Cardiac fibroblast (primary cell): ENCODE measurements at regions not wholly inside any gene's neighbourhood (a gene's known extent, or its start where the extent isn't known, plus 50 kb on each side); places are given as distances from the start of the nearest gene placed in this dataset.

Source experiments
- DNase-seq, 2 donors: peaks; one replicate each; pipeline versions ENCODE4 v3.0.0 to v3.0.0-alpha.2; 2010; ENCODE audit warnings: low read depth in 2 of 2
- H3K4me3 ChIP-seq, 2 donors: replicated peaks in 1 of 2; 1 replicate in 1 of 2; 2 replicates in 1 of 2; pipeline ENCODE4 v1.5.1; 2011; ENCODE audit warnings: low read depth in 2 of 2, low read length in 2 of 2, mild to moderate bottlenecking in 2 of 2, moderate library complexity in 1 of 2
- TF ChIP-seq, protein P1 (sequence below): IDR thresholded peaks from one replicate; pipeline ENCODE4 v1.5.1; 2011; ENCODE audit warnings: low read depth, mild to moderate bottlenecking, low read length, inconsistent platforms

DNA sequence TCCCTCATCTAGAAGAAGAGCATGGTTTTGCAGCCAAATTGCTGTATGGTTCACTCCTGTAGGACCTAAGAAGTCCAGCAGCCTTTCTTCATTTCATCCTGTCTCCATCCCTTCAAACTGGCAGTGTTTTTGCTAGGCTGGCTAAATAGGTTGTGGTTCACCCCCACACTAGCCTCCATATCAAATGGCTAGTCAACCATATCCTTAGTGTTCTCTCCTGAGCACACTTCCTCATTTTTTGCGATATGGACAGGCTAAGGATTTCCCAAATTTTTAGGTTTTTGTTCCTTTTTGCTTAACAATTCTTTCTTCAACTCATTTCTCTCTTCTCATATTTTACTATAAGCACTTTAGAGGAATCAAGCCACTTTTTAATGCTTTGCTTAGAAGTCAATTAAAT lies 98.8 kb upstream of the NOCT start:
- H3K4me3 ChIP-seq, result no peak overlapping the region
- TF ChIP-seq, protein P1, sequence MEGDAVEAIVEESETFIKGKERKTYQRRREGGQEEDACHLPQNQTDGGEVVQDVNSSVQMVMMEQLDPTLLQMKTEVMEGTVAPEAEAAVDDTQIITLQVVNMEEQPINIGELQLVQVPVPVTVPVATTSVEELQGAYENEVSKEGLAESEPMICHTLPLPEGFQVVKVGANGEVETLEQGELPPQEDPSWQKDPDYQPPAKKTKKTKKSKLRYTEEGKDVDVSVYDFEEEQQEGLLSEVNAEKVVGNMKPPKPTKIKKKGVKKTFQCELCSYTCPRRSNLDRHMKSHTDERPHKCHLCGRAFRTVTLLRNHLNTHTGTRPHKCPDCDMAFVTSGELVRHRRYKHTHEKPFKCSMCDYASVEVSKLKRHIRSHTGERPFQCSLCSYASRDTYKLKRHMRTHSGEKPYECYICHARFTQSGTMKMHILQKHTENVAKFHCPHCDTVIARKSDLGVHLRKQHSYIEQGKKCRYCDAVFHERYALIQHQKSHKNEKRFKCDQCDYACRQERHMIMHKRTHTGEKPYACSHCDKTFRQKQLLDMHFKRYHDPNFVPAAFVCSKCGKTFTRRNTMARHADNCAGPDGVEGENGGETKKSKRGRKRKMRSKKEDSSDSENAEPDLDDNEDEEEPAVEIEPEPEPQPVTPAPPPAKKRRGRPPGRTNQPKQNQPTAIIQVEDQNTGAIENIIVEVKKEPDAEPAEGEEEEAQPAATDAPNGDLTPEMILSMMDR, result no peak
- no peak for DNase-seq

DNA sequence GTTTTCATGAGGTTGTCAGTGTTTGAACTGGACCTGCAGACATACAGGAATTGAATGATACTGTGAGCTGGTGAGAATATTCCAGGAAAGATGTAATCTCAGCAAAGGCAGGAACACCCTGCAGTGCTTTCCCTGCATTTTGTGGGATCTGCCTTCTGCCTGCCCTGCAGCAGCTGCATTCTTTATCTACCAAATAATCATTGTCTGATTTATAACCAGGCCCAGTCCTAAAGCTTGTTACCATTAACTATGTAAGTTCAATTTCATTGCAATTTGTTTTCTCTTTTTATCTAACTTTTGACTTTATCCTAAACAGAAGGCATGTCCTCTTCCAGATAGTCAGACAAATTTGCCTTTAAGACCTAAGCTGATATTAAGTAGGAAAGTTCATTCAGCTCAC lies 99.8 kb upstream of the NOCT start:
- H3K4me3 ChIP-seq, result no peak overlapping the region
- TF ChIP-seq, protein P1, result no peak
- DNase-seq, result no peak

DNA sequence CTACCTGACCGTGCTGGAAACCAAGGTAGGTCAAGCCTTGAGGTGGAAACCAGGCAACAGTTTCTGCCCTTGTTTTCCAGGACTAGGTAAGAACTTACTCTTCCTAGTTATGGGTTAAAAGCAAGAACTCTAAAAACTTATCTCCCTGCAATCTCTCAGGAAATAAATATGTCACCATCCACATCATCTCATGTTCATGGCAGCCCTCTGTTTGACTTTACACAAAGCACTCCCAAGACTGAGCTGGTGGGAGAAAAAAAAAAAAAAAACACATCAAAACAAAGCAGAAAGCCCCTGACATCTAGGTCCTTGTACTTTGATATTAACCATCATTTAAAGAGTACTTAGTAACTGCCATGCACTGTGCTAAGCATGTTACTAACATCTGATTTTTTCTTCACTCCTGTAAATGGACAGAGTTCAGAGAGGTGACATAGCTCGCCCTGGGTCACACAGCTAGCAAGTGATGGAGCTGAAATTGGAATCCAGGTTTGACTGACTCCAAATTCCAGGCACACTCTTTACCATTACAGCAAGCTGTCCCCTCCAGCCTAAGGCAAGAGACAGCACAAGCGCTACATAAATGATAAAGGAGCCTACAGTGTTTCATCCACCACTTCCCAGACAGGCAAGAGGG lies 102.8 kb upstream of the NOCT start:
- H3K4me3 ChIP-seq, result no peak overlapping the region
- TF ChIP-seq, protein P1, result no peak
- no peak for DNase-seq

DNA sequence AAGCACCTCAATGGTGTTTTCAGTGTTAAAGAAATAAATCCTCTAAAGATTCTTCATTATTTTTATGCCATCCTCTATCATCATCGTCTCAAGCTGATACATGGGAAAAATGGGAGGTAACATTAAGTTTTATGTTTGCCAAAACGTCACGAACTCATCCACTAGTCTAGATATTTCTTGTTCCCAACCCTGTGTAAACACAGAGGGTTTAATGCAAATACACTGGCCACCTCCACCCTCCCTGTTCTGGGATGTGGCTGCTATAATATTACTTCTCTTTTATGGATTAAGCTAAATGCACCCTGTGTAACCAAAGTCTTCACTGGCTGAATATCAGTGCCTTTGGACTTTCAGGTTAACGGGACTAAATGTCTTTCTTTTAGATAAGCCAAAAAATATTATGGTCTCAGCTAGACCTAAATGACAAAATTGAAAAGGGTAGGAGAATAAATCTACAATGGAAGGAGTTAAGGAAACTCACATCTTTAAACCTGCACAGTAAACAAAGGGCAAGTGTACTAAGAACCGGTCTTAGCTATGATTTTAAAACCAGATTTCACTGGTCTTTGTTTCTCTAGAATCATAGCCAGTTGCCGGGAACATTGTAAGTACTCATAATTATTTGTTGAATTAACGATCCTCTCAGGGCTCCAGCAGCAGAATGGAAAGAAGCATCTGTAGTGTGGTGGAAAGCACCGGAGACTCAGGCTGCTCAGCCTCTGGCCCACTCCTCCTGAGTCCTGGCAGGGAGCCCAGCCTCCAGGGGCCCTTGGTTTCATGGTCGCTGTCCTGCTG lies 103.5 kb upstream of the NOCT start:
- H3K4me3 ChIP-seq, result no peak overlapping the region
- DNase-seq, result no peak
- TF ChIP-seq, protein P1, result no peak

DNA sequence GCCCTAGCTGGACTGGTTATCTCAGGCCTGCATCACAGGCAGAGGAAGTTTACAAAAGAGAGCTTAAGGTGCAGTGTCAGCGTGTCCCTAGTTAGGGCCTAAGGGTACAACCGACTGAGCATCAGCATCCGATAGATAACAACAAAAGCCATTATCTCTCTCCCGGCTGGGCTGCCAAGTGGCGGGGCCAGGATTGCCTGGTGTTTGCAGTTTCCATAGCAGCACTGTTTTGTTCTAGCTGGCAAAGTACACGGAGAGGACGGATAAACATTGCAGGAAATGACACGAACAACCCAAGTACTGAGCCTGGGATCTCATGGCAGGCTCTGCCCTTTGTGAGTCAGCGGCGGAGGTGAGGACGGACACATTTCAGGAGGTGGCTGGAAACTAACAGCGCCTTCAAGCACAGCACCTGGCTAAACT lies 104.7 kb upstream of the NOCT start:
- DNase-seq, result peak; percentile 91 to 94

DNA sequence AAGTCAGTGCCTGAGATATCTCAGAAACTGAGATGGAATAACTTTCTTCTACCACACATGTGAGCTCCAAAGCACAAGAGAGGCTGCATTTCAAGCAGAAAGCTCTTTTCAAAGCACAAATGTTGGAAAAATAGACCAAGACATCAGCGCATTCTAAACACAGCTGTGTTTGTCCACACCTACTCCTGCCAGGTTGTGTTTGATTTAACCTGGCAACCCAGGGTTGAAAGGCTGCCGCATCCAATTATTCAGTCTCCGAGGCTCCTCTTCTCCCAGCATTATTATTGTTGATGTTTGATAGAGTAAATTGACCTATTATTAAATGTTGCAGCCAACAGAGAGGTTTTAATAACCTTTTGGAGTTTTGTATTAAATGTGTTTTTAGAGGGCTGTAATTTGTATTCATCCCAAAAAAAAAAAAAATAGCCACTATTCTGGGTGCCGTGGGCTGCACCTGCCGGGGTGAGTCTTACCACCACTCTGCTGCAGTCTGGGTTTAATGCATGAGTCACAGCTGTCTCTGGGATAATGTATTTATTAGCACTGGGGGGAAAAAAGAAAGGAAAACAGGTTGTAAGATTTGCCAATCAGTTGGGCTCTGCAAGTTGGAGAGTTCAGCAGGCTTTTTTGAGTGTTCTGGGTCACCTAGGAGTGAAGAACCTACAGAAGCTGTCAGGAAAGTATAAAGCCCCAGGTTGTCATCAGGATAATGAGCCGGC lies 105.2 kb upstream of the NOCT start:
- TF ChIP-seq, protein P1, result no peak
- DNase-seq, result peak; percentile 18 to 60
- H3K4me3 ChIP-seq, result no peak overlapping the region

More for the DNA sequence above, 104.7 kb upstream of the NOCT start:
- no peak overlapping the region for H3K4me3 ChIP-seq
- TF ChIP-seq, protein P1, result no peak
